A549 (cell line): ENCODE measurements at regions not wholly inside any gene's neighbourhood (a gene's known extent, or its start where the extent isn't known, plus 50 kb on each side); places are given as distances from the start of the nearest gene placed in this dataset.

ENCODE experiments used
- ATAC-seq, 2 experiments: fragments of 200-7000 bp in 1 of 2; fragments of >200 bp in 1 of 2; cut with Nextera tagmentation in 1 of 2; cut with Tn5 transposase in 1 of 2; 3 replicates each; pipeline versions ENCODE4 v1.8.0 to v1.9.1; 2018 to 2020; ENCODE audit warnings: mild to moderate bottlenecking in 1 of 2, moderate library complexity in 1 of 2
- CTCF ChIA-PET: fragments of 300-600 bp; sonication (Branson Sonifier 250); formaldehyde crosslinking; extraction: SDS; loops from one replicate; lab custom pipeline; 2021; ENCODE audit warnings: antibody characterized with exemption, inconsistent platforms; lab: Yijun Ruan, JAX
- POLR2A ChIA-PET: fragments of 350-600 bp; formaldehyde crosslinking; extraction: SDS; loops from one replicate; lab custom pipeline; 2021; ENCODE audit warnings: antibody characterized with exemption, inconsistent platforms; lab: Yijun Ruan, JAX
- DNase-seq, 2 experiments: peaks; one replicate each; pipeline versions ENCODE4 v3.0.0 to v3.0.0-alpha.2; 2011 to 2016; ENCODE audit warnings: low read depth in 1 of 2, low spot score in 1 of 2
- FAIRE-seq: peaks from 2 replicates; lab custom pipeline; 2011; peaks lifted over from hg19 to GRCh38; lab: Jason Lieb, UNC
- H3K27ac ChIP-seq, 2 experiments: fragments of >200 bp; sonication (Bioruptor Twin); formaldehyde crosslinking; 3 replicates each; pipeline ENCODE4 v1.5.1; 2016 to 2017
- H3K4me1 ChIP-seq: fragments of >200 bp; sonication (Bioruptor Twin); formaldehyde crosslinking; 3 replicates; pipeline ENCODE4 v1.6.1; 2016
- H3K4me2 ChIP-seq: fragments of >200 bp; sonication (Bioruptor Twin); formaldehyde crosslinking; 3 replicates; pipeline ENCODE4 v1.6.1; 2016
- H3K4me3 ChIP-seq: fragments of >200 bp; sonication (Bioruptor Twin); formaldehyde crosslinking; 3 replicates; pipeline ENCODE4 v1.5.1; 2016
- H3K9me3 ChIP-seq: fragments of >200 bp; sonication (Bioruptor Twin); formaldehyde crosslinking; 3 replicates; pipeline ENCODE4 v1.6.1; 2016
- BCL3 ChIP-seq: fragments of >200 bp; sonication (Bioruptor Twin); formaldehyde crosslinking; IDR thresholded peaks from 3 replicates; pipeline ENCODE4 v1.6.1; 2016
- BHLHE40 ChIP-seq: IDR thresholded peaks from 2 replicates; pipeline ENCODE4 v1.6.1; 2012; ENCODE audit warnings: low read depth, low read length, inconsistent platforms
- CHD2 ChIP-seq: fragments of 150-350 bp; IDR thresholded peaks from 2 replicates; pipeline ENCODE4 v1.6.1; 2014; ENCODE audit warnings: low read length; ENCODE audit not compliant: partially characterized antibody
- CTCF ChIP-seq: fragments of >200 bp; sonication (Bioruptor Twin); formaldehyde crosslinking; IDR thresholded peaks from 3 replicates; pipeline ENCODE4 v1.5.1; 2016
- E2F6 ChIP-seq: IDR thresholded peaks from 2 replicates; pipeline ENCODE4 v1.6.1; 2012; ENCODE audit warnings: low read depth, borderline replicate concordance
- EHMT2 ChIP-seq: fragments of 200-600 bp; sonication (generic); IDR thresholded peaks from 2 replicates; pipeline ENCODE4 v1.6.1; 2016; ENCODE audit warnings: antibody characterized with exemption, low read depth, mild to moderate bottlenecking, moderate library complexity
- FOSB ChIP-seq: fragments of 250-450 bp; sonication (Bioruptor Pico); IDR thresholded peaks from 2 replicates; pipeline ENCODE4 v1.5.0; 2020; ENCODE audit warnings: mild to moderate bottlenecking, moderate library complexity
- HEYL ChIP-seq: fragments of 250-450 bp; sonication (Bioruptor Pico); IDR thresholded peaks from 2 replicates; pipeline ENCODE4 v1.8.0; 2021; ENCODE audit warnings: mild to moderate bottlenecking, moderate library complexity
- HOXA7 ChIP-seq: fragments of 250-450 bp; sonication (Bioruptor Pico); IDR thresholded peaks from 2 replicates; pipeline ENCODE4 v1.5.0; 2020; ENCODE audit warnings: mild to moderate bottlenecking, moderate library complexity
- HOXB5 ChIP-seq: fragments of 250-450 bp; sonication (Bioruptor Pico); IDR thresholded peaks from 2 replicates; pipeline ENCODE4 v1.5.0; 2020; ENCODE audit warnings: mild to moderate bottlenecking, moderate library complexity
- JUN ChIP-seq, 2 experiments: fragments of >200 bp; sonication (Bioruptor Twin); formaldehyde crosslinking; IDR thresholded peaks; 2 replicates in 1 of 2; 3 replicates in 1 of 2; pipeline ENCODE4 v1.6.1; 2016 to 2017
- MAX ChIP-seq: IDR thresholded peaks from 2 replicates; pipeline ENCODE4 v1.6.1; 2012
- MAZ ChIP-seq: fragments of 150-350 bp; IDR thresholded peaks from 2 replicates; pipeline ENCODE4 v1.6.1; 2014; ENCODE audit warnings: antibody characterized with exemption, low read depth, low read length, borderline replicate concordance
- NFE2L2 ChIP-seq: fragments of 150-350 bp; conservative IDR thresholded peaks from 2 replicates; pipeline ENCODE4 v1.6.1; 2014; ENCODE audit warnings: low read length
- NPAS2 ChIP-seq: fragments of 250-450 bp; sonication (Bioruptor Pico); IDR thresholded peaks from 2 replicates; pipeline ENCODE4 v1.8.0; 2022; ENCODE audit warnings: mild to moderate bottlenecking, moderate library complexity, borderline replicate concordance
- NR3C1 ChIP-seq: fragments of >200 bp; sonication (Bioruptor Twin); formaldehyde crosslinking; IDR thresholded peaks from 3 replicates; pipeline ENCODE4 v1.6.1; 2017
- PHF8 ChIP-seq: fragments of 200-600 bp; sonication (generic); IDR thresholded peaks from 2 replicates; pipeline ENCODE4 v1.6.1; 2016; ENCODE audit warnings: low read depth, mild to moderate bottlenecking, antibody characterized with exemption, moderate library complexity, borderline replicate concordance
- POLR2A ChIP-seq: IDR thresholded peaks from 2 replicates; pipeline ENCODE4 v1.6.1; 2012; ENCODE audit warnings: mild to moderate bottlenecking, low read length
- REST ChIP-seq: fragments of 200-600 bp; sonication (generic); IDR thresholded peaks from 2 replicates; pipeline ENCODE4 v1.6.1; 2016; ENCODE audit warnings: antibody characterized with exemption, mild to moderate bottlenecking, moderate library complexity
- RNF2 ChIP-seq: fragments of 200-600 bp; sonication (generic); IDR thresholded peaks from 2 replicates; pipeline ENCODE4 v1.6.1; 2016; ENCODE audit warnings: low read depth, mild to moderate bottlenecking, antibody characterized with exemption, moderate library complexity, borderline replicate concordance
- USF2 ChIP-seq: fragments of 450-650 bp; IDR thresholded peaks from 2 replicates; pipeline ENCODE4 v1.6.1; 2014; ENCODE audit warnings: antibody characterized with exemption
- ZNF302 ChIP-seq: fragments of 250-450 bp; sonication (Bioruptor Pico); IDR thresholded peaks from 2 replicates; pipeline ENCODE4 v1.9.0; 2021; ENCODE audit warnings: inconsistent platforms, mild to moderate bottlenecking, moderate library complexity
- WGBS: methylation state at CpG from one replicate; pipeline ENCODE4 v1.1.6; 2017; ENCODE audit errors: missing lambda C conversion rate; 5-methylcytosine and 5-hydroxymethylcytosine counted together

GRCh38 chr2:64283641-64284361, 139.6 kb upstream of the PELI1 start:
- no peak overlapping the region for H3K27ac ChIP-seq
- FAIRE-seq = no peak
- no peak overlapping the region for H3K4me3 ChIP-seq
- POLR2A ChIA-PET = no interaction called here
- WGBS = 69% methylated on average over 15 of the region's 15 CpGs
- no peak for DNase-seq
- no peaks in the 10 kb centered on the region for H3K9me3 ChIP-seq
- no peak for TF ChIP-seq CTCF
- no peak for TF ChIP-seq BCL3
- TF ChIP-seq NPAS2 (CRISPR knock-in tag) = no peak
- TF ChIP-seq E2F6 = no peak
- no peak for TF ChIP-seq POLR2A
- no peak for ATAC-seq
- H3K4me2 ChIP-seq = no peak overlapping the region
- H3K4me1 ChIP-seq = no peaks in the 10 kb centered on the region
- CTCF ChIA-PET = interaction anchor here (1.0 kb wide), 1 partner anchor 234 kb away, joined by 4 read pairs; no protein-coding TSS in a partner anchor

- no peaks in the 10 kb centered on the region for H3K4me1 ChIP-seq
- ATAC-seq = peak in 1 of 2 experiments; percentile 30; a peak in 1 of 6 replicates
- H3K4me2 ChIP-seq = no peak overlapping the region
- CTCF ChIA-PET = interaction anchor here (1.0 kb wide), 1 partner anchor 235 kb away, joined by 4 read pairs; no protein-coding TSS in a partner anchor
- POLR2A ChIA-PET = no interaction called here
- no peak for DNase-seq
- H3K4me3 ChIP-seq = no peak overlapping the region
- FAIRE-seq = no peak
- no peak overlapping the region for H3K27ac ChIP-seq
- no peaks in the 10 kb centered on the region for H3K9me3 ChIP-seq
- no peak for TF ChIP-seq CHD2
- no peak for TF ChIP-seq POLR2A
- TF ChIP-seq ZNF302 (CRISPR knock-in tag) = no peak
- TF ChIP-seq USF2 = no peak
- no peak for TF ChIP-seq MAZ
- no peak for TF ChIP-seq FOSB
- no peak for TF ChIP-seq JUN (IDR thresholded peaks at IDR 0.05)
- no peak for TF ChIP-seq EHMT2
- no peak for TF ChIP-seq HOXB5 (CRISPR knock-in tag)
- no peak for TF ChIP-seq HOXA7
- no peak for TF ChIP-seq RNF2
- TF ChIP-seq REST = no peak
- TF ChIP-seq MAX = no peak
- no peak for TF ChIP-seq NR3C1
- TF ChIP-seq PHF8 = no peak
- TF ChIP-seq HEYL (CRISPR knock-in tag) = no peak
- no peak for TF ChIP-seq BHLHE40
- TF ChIP-seq NFE2L2 = no peak
- WGBS = 14% methylated on average over 3 of the region's 3 CpGs
These were observed 140.5 kb upstream of the PELI1 start for GRCh38 chr2:64284751-64285150.
